ENCODE measurements at regions not wholly inside any gene's neighbourhood (a gene's known extent, or its start where the extent isn't known, plus 50 kb on each side); places are given as distances from the start of the nearest gene placed in this dataset.
"Not testable (repeated sequence)": the region's sequence is repeated elsewhere in the genome, so short reads cannot be mapped to it uniquely, and the experiment has no call there.

DNA sequence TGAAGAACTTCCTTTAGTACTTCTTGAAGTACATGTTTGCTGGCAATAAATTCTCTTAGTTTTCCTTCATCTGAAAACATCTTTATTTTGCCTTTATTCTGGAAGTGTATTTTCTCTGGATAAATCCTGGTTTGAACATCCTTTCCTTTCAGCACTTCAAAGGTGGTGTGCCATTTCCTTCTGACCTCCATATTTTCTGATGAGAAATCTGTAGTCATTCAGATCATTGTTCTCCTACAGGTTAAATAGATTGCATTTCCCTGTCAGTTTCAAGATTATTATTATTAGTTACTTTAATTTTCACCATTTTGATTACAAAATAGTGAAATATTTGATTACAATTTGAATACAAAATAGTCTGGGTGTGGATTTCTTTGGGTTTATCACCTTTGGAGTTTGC is 134.5 kb downstream of the CDH26 start:
- DNase-seq (ENCODE audit: extremely low read depth in 1 of 11, low read depth in 9 of 11, low spot score in 4 of 11), result no peak

DNA sequence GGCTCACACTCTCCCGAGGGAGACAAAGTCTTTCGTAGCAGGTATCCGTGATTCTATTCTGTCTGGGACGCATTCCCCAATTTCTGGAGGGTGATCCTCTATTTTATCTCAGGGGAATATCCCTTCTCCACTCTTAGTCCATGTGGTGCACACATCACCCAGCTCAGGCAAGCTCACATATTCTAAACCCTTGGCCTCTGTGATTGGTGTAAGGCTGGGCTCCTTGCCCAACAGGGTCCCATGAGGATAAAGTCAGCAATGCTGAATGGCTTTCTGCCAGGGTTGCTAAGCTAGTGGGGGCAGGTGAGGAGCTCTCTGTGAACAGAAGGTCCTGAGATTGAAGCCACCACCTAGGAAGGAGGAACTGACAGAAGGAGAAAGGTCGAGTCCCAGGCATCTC is 137.2 kb downstream of the CDH26 start:
- no peak for DNase-seq (ENCODE audit: extremely low read depth in 1 of 11, low read depth in 9 of 11, low spot score in 4 of 11)

DNA sequence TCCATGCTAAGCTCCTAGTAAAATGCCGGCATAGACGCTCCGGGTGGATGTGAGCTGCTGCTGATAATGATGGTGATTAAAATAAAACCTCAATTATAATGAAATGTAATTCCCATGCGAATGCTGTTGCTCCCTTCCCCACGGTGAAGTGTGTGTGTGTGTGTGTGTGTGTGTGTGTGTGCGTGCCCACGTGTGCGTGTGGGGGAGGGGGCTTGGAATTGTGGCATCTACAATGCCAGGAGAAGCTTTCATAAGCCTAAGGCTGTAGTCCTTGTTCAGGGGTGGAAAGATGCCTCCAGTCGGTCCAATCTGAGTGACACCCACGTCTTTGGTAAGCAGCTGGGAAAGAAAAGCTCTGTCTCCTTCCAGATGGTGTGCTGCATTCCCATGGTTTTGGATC is 137.9 kb downstream of the CDH26 start:
- no peak for DNase-seq (ENCODE audit: extremely low read depth in 1 of 11, low read depth in 9 of 11, low spot score in 4 of 11)

DNA sequence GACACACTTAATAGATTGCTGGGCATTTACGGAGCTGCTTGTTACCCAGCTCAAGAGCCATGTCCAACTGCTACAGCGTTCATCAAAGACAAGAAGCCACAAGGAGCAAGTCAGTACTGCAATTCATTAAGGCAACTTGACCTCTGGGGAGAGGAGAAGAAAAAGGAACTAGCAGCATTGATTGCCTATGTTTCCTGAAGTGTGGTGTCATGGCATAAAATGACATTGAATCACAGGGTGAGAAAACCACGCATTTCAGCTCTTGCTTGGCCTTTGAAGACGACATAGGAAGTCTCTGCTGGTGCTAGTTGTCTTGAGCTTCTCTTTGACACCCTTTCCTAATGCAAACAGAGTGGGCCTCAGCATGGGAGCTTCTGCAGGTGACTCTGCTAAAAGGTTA is 139.1 kb downstream of the CDH26 start:
- no peak for DNase-seq (ENCODE audit: extremely low read depth in 1 of 11, low read depth in 9 of 11, low spot score in 4 of 11)

DNA sequence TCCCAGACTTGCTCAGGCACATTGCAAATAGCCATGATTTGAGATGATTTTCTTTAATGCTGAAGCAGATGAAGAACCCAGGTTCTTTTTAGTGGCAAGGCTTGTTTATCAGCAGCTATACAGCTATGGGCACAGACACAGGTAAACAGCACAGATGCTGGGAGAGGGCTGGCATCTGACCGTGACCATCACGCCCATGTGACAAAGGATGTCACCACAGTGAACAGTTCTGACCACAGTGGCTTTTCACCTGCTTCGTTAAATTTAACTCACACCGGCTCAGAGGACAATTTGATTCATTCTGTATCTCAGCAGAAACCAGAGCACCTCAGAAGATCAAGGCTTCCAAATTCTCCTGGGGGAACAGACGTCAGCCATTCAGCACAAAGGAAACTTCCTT is 142.6 kb downstream of the CDH26 start:
- no peak for DNase-seq (ENCODE audit: extremely low read depth in 1 of 11, low read depth in 9 of 11, low spot score in 4 of 11)

DNA sequence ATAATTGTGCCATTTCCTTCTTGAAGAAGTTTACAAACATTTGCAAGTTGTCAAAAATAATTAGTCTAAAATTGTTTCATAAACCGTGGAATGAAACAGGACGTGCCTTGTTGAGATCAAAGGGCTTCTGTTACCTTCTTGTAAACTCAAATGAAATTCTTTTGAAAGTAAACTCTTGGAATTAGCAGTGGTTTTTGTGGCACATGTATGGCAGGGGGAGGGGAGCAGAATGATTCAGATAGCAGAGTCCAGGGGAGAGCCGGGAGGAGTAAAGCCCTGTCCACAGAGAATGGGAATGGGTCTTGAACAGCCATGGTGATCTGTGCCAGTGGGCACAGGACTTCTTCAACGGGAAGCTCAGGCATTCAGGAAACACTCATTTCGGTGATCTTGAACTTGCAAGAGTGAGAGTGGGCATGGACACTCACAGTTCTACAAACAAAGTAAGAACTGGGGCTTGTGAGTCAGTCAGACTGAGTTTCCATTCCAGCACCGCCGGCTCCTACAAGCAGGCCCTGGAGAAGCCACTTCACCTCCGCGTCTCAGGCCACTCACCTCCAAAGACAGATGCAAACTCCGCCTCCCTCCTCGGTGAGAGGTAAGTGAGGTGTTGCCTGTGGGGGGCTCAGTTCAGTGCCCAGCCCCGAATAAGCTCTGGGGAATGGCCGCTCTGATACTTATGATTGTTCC is 143.1 kb downstream of the CDH26 start:
- no peak for DNase-seq (ENCODE audit: extremely low read depth in 1 of 11, low read depth in 9 of 11, low spot score in 4 of 11)

DNA sequence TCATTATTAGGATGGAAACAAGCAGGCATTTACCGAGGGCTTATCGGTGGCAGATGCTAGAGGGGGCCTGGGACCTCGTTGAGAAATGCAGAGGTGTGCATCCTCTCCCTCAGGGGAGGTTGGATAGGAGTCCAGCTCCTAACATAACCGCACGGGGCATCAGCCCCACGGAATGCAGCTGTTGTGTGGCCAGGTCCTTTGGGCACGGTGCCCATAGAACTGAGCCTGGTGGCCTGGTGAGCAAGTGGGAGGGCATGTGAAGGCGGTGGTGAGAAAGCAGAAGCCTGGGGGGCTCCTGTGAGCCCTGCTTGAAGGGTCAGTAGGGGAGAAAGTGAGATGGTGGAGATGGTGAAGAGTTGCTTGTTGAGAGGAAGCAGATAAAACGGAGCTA is 143.7 kb downstream of the CDH26 start:
- no peak for DNase-seq (ENCODE audit: extremely low read depth in 1 of 11, low read depth in 9 of 11, low spot score in 4 of 11)

DNA sequence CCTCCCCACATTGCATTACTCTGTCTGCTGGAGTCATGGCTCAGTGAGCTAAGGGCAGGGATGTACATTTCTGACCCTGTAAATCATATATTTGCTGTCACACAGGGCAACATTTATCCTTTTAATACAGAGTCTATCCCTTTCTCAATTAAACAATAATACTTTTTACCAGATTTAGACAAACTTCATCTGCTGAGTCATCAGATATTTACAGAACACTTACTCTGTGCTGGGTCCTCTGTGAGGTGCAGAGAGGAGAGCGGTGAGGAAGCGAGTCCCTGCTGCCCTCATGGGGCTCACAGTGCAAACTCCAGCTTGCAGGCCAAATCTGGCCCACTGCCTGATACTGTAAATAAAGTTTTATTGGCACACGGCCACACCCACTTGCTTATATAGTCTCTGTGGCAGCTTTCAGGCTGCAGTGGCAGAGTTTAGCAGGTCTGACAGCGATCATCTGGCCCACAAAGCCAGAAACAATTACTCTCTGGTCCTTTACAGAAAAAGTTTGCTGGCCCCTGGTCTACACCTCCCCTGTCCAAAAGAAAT is 144.5 kb downstream of the CDH26 start:
- no peak for DNase-seq (ENCODE audit: extremely low read depth in 1 of 11, low read depth in 9 of 11, low spot score in 4 of 11)

DNA sequence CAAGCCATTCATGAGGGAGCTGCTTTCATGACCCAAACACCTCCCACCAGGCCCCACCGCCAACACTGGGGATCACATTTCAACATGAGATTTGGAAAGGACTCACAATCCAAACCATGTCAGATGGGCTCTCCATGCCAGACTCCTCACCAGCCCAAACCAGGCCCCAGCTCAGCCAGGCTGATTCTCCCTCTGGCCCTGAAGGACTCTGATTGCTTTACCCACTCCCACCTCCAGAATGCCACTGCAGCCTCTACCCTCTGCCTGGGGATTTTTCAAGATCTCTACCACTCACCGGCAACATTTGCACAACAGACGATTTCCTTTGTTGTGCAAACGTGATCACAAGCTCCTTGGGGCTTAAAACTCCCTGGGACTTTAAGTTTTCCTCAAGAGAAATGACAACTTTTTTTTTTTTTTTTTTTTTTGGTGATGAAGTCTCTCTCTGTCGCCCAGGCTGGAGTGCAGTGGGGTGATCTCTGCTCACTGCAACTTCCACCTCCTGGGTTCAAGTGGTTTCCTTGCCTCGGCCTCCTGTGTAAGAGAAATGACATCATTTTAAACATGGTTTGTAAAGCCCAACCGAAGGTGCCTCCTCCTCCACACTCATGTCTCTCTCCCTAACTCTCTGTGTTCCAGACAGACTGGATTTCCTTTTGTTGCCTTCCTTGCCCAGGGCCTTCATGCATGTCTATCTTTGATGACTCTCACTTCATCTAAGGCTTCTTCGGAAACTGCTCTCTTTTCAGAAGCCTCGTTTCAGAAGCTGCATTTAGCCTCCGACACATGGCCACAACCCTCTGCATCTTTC is 147.0 kb downstream of the CDH26 start:
- no peak for DNase-seq (ENCODE audit: extremely low read depth in 1 of 11, low read depth in 9 of 11, low spot score in 4 of 11)

DNA sequence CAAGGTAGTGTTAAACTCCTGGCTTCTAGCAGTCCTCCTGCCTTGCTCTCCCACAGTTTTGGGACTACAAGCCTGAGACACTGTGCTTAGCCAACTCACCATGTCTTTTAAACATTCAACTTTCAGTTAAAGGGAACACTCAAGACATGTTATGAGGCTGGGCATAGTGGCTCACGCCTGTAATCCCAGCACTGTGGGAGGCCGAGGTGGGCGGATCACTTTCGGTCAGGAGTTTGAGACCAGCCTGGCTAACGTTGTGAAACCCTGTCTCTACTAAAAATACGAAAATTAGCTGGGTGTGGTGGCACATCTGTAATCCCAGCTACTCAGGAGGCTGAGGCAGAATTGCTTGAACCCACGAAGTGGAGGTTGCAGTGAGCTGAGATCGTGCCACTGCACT is 148.0 kb downstream of the CDH26 start:
- not testable (repeated sequence) for DNase-seq (ENCODE audit: extremely low read depth in 1 of 11, low read depth in 9 of 11, low spot score in 4 of 11)

DNA sequence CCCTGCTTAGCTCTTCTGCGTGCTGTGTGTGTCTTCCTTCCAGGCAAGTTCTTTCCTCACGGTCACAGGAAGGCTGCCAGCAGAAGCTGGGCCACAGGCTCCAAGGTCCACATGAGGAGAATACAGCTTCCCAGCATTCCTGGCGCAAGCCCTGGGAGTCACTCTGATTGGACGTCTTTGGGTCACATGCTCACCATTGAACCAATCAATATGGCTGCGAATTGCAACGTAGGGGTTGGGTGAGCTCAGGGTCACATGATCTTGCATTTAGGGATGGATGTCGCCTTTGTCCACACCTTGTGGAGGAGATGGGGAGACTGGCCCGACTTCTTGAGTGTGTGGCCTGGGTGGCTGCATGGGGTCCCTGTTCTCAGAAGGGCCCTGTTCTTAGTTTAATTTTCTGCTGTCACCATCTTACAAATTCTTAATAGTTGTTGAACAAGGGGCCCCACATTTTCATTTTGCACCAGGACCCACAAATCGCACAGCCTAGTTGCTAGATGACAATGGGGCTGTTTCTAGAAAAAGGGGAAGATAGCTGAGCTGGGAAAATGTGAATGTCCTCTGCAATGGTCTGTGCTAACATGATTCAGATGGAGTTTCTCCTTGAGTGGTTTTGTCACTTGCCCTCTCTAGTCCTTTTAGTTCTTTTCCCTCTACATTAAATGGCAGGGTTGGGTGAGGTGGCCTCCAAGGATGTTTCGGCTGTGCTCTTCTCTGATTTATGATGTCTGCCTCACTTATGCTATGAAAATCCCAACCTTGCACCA is 149.6 kb downstream of the CDH26 start:
- no peak for DNase-seq (ENCODE audit: extremely low read depth in 1 of 11, low read depth in 9 of 11, low spot score in 4 of 11)

DNA sequence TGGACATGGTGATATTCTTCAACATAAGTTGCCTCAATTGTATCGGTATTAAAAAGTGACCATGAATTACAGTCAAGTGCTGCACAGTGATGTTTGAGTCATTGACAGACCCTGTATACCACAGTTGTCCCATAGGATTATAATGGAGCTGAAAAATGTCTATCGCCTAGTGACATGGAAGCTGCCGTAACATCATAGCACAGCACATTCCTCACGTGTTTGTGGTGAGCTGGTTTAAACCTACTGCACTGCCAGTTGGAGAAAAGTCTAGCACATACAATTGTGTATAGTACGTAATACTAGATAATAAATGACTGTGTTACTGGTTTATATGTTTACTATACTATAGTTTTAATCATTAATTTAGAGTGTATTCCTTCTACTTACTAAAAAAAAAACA is 150.2 kb downstream of the CDH26 start:
- no peak for DNase-seq (ENCODE audit: extremely low read depth in 1 of 11, low read depth in 9 of 11, low spot score in 4 of 11)

DNA sequence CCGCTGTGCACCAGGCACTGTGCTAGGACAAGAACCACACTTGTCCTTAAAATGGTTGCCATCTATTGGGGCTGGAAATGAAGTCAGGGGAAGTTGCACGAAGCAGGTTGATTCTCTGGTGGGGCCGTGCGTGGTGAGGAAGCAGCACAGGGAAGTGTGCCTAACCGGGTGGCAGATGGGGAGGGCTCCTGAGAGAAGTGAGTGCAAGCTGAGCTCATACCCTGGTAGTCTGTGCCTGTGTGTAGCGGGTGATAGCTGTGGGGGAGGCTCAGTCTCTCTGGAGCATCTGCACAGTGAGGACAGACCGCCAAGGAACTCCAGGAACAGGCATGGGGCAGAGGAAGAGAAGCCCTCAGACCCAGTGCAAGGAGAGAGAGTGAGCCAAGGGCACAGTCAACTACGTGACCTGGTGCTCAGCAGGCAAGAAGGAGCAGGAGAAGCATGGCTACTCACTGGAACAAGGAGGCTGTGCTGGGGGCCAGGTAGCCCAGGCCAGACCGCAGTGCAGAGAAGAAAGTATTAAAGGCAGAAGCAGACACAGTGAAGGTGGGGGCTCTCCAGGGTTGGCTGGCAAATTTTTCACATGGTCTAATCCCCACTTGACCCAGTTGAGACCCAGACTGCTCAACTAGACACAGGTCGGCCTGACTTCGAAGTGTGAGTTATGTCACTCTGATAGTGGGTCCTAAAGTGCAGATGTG is 155.0 kb downstream of the CDH26 start:
- no peak for DNase-seq (ENCODE audit: extremely low read depth in 1 of 11, low read depth in 9 of 11, low spot score in 4 of 11)

DNA sequence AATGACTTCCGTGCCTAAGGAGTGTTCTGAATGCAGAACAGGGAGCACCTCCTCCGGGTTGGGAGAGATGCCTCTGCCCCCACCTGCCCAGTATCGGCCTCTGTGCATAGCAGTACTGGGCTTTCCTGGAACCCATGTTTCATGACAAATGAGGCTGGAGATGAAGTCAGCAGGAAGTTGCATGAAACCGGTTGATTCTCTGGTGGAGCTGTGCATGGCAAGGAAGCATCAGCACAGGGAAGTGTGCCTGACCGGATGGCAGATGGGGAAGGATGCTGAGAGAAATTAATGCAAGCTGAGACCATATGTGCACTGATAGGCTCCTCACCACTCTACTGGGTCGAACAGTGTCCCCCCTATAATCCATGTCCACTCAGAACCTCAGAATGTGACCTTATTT is 155.5 kb downstream of the CDH26 start:
- no peak for DNase-seq (ENCODE audit: extremely low read depth in 1 of 11, low read depth in 9 of 11, low spot score in 4 of 11)

DNA sequence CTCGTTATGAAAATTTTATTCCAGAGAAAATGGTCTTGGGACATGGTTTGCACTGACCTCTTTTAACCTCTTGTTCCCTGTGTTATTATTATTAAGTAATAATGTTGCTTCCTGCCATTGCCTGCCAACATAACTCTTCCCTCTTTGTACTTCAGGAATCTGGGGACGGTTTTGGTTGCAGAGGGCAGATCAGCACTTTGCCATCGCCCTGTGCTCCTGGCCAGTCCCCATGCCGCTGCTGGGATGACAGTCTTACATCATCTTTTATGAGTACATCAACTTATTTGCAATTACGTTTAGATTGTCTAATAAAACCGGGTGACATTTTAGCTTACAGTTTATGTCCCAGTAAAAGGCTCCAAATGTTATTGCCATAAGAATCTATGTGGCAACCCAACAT is 157.2 kb downstream of the CDH26 start:
- DNase-seq (ENCODE audit: extremely low read depth in 1 of 11, low read depth in 9 of 11, low spot score in 4 of 11), result no peak

DNA sequence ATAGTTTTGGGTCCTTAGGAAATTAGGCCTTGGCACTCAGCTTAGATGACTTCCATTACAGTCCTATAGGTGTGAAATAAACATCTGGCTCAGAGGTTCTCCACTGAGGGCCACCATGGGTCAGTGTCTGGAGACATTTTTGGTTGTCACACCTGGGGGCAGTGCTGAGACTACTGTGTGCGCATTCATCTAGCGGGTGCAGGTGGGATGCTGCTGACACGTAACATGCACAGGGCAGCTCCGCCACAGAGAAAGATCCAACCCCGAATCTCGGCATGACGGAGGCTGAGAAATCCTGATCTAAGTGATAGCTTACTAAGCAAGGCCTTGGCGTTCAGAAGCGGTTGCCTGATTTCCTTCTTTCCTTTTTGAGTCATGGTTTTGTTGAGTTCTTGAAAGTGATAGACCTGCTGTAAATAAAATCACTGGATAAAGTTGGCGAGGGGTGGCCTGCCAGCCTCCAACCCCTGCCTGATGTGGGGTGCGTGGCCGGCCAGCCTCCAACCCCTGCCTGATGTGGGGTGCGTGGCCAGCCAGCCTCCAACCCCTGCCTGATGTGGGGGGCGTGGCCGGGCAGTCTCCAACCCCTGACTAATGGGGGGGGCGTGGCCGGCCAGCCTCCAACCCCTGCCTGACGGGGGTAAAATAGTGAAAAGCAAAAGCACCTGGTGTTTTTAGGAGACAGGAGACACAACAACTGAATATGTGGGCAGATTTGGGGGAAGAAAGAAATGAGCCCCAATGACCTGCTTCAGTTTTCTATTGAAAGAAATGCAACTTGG is 158.1 kb downstream of the CDH26 start:
- DNase-seq (ENCODE audit: extremely low read depth in 1 of 11, low read depth in 9 of 11, low spot score in 4 of 11), result no peak

DNA sequence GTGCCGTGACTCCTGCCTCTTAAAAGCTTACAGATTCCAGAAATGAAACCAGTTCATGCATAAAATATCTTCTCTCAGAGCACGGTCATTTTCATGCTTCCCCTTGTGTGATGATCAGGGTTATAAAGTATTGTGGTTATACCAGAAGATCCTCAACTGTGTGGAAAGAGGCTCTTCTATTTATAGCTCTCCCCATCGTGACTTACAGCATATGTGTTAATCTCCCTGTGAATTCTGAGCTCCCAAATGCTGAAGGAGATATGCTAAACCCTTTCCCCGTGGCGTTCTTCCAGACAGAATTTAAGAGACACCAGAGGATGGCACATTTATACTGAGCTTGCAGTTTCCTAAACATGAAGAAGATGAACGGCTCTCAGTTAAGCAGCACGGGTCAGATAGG is 158.8 kb downstream of the CDH26 start:
- DNase-seq (ENCODE audit: extremely low read depth in 1 of 11, low read depth in 9 of 11, low spot score in 4 of 11), result no peak

DNA sequence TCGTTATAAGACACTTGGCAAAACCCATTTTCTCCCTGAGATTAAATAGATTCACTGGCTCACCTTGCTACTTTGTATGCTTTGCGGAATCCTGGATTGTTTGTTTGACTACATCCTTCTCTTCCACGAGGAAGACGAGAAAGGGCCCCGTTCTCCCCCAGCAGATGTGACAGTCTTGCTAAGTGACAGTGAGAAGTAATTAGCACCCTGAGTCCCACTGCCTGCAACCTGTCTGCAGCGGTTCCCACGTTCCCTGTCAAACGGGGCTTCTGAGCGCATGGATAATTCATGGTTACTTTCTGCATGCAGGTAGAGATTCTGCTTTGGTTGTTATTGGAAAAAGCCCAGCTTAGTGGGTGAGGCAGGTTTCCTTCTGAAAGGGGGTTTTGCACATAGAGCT is 163.7 kb downstream of the CDH26 start:
- no peak for DNase-seq (ENCODE audit: extremely low read depth in 1 of 11, low read depth in 9 of 11, low spot score in 4 of 11)

DNA sequence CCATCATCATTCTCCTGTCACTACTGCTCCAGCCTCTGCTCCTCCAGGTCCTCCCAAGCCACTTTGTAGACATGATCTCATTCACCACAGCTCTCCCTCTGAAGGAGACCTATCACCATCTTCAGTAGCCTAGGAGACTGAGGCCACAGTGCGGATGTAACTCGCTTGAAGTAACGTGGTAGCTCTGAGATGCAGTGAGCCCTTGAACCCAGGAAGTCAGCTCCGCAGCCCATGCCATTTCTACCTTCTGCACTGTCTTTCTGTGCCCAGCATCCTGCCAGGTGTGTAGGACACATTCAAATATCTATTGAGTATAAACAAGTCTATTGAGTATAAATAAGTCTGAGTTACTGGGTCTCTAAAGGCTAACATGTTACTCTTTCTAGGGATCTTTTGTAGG is 164.4 kb downstream of the CDH26 start:
- DNase-seq (ENCODE audit: extremely low read depth in 1 of 11, low read depth in 9 of 11, low spot score in 4 of 11), result no peak

Data from renal cortex interstitium (tissue), 11 donors.